ENCODE measurements at regions not wholly inside any gene's neighbourhood (a gene's known extent, or its start where the extent isn't known, plus 50 kb on each side); places are given as distances from the start of the nearest gene placed in this dataset.

GRCh38 chr4:8780086-8780485 lies 91.6 kb downstream of the HMX1 start:
- TF ChIP-seq POLR2A (IDR thresholded peaks at IDR 0.05): no peak
- TF ChIP-seq CTCF (IDR thresholded peaks at IDR 0.05): no peak
